Activated CD4-positive, alpha-beta memory T cell treated with anti-CD3 and anti-CD28 coated beads, Interleukin-2, amount 10 ng/mL, durations not matched to agents 7 days and 5 days (primary cell): ENCODE measurements at regions not wholly inside any gene's neighbourhood (a gene's known extent, or its start where the extent isn't known, plus 50 kb on each side); places are given as distances from the start of the nearest gene placed in this dataset.
A peak's percentile ranks its signal among the peaks of the same experiment; 100 is the strongest.
"Not testable (repeated sequence)": the region's sequence is repeated elsewhere in the genome, so short reads cannot be mapped to it uniquely, and the experiment has no call there.

ENCODE experiments used
- CTCF ChIA-PET: fragments of 350-600 bp; sonication (Branson Sonifier 250); formaldehyde crosslinking; loops from one replicate; lab custom pipeline; 2021; ENCODE audit warnings: antibody characterized with exemption, inconsistent platforms; lab: Charles Lee
- POLR2A ChIA-PET: fragments of 350-600 bp; sonication (Branson Sonifier 250); formaldehyde crosslinking; loops from one replicate; lab custom pipeline; 2021; ENCODE audit warnings: antibody characterized with exemption; lab: Charles Lee
- DNase-seq: peaks from one replicate; pipeline ENCODE4 v3.0.0-alpha.2; 2020
- H3K27ac Mint-ChIP-seq: one replicate; pipeline ENCODE4 v1.8.0; 2021; ENCODE audit warnings: mild to moderate bottlenecking, mixed read lengths
- H3K27me3 Mint-ChIP-seq: one replicate; pipeline ENCODE4 v1.8.0; 2021; ENCODE audit warnings: mixed read lengths
- H3K36me3 Mint-ChIP-seq: one replicate; pipeline ENCODE4 v1.8.0; 2021; ENCODE audit warnings: low read depth, mixed read lengths
- H3K4me1 Mint-ChIP-seq: one replicate; pipeline ENCODE4 v1.8.0; 2021; ENCODE audit warnings: mixed read lengths
- H3K4me3 Mint-ChIP-seq: one replicate; pipeline ENCODE4 v1.8.0; 2021; ENCODE audit warnings: mild to moderate bottlenecking, mixed read lengths
- H3K9me3 Mint-ChIP-seq: one replicate; pipeline ENCODE4 v1.8.0; 2021; ENCODE audit warnings: mixed read lengths

DNA sequence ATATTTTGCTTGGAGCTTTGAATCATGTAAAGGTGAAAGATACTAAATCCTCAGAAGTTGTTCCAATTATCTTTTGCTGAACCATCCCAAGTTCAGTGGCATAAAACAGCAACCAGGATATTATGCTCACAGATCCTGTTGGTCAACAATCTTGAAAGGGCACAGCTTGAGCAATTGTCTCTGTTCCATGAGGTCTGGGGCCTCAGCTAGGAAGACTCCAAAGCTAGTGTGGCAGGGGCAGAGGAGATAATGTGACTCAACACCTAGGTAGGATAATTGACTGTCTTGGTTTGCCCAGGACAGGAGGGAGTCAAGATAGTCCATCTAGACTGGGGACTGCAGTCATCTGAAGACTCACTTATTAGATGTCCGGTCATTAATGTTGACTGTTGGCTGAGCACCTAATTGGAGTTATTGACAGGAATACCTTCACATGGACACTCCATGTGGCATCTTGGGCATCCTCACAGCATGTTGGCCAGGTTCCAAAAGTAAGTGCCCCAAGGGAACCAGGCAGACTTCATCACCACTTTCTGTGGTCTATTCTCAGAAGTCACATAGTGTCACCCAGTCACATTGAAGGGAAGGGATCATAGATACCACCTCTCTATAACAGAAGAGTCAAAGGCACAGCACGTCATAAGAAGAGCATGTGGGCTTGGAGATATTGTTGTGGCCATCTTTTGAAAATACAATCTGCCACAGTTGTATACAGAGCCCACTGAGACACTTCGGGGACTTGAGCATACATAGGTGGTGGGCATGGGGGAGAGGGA is 88.4 kb upstream of the GPBP1 start:
- Mint-ChIP-seq H3K27me3 (peaks cover 14% of the 10 kb centered on the region), H3K36me3 (no peaks in the 10 kb centered on the region), H3K27ac (no peak overlapping the region), H3K9me3 (no peaks in the 10 kb centered on the region), H3K4me1 (no peaks in the 10 kb centered on the region), H3K4me3 (no peak overlapping the region)
- CTCF ChIA-PET: no interaction called here
- no peak for DNase-seq
- POLR2A ChIA-PET: no interaction called here

DNA sequence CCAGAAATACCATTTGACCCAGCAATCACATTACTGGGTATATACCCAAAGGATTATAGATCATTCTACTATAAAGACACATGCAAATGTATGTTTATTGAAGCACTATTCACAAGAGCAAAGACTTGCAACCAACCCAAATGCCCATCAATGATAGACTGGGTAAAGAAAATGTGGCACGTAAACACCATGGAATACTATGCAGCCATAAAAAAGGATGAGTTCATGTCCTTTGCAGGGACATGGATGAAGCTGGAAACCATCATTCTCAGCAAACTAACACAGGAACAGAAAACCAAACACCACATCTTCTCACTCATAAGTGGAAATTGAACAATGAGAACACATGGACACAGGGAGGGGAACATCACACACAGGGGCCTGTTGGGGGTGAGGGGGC is 85.9 kb upstream of the GPBP1 start:
- H3K27me3 Mint-ChIP-seq, H3K36me3 Mint-ChIP-seq, H3K27ac Mint-ChIP-seq, H3K4me1 Mint-ChIP-seq, CTCF ChIA-PET, H3K9me3 Mint-ChIP-seq, POLR2A ChIA-PET, H3K4me3 Mint-ChIP-seq, DNase-seq: not testable (repeated sequence)

DNA sequence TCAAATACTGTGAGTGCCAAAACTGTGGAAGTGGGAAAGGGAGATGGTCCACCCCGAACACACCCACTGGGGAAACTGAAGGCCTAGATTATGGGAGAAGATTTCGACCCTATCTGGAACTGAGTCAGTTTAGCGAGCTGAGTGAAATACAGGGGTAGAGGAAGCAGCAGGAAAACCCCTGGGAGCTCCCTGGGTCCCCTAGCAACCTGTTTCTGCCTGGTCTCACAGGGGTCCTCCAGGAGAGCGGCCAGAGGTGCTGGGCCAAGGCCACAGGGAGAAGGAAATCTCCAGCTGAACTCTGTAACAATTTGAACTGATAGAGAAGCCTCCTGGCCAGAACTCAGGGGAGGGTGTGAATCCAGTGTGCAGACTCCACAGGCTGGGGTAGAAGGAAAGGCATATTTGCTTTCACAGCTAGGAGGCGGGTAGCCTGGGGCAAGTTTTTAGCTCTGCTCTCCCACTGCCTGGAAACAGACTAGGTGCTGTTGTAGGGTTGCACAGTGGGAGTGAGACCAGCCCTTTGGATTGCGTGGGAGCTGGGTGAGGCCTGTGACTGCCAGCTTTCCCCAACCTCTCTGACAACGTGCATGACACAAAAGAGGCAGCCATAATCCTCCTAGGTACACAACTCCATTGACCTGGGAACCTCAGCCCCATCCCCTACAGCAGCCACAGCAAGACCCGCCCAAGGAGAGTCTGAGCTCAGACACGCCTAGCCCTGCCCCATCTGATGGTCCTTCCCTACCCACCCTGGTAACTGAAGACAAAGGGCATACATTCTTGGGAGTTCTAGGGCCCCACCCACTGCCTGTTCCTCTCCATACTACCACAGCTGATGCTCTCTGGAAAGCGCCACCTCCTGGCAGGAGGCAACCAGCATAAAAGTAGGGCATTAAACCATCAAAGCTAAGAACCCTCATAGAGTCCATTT is 78.8 kb upstream of the GPBP1 start:
- CTCF ChIA-PET: interaction anchor here (0.6 to 1.2 kb wide), 3 partner anchors 65 to 125 kb away, joined by 3 read pairs; no protein-coding TSS in a partner anchor
- H3K4me1 Mint-ChIP-seq: no peaks in the 10 kb centered on the region
- peaks cover 6% of the 10 kb centered on the region for H3K36me3 Mint-ChIP-seq
- no peak overlapping the region for H3K27ac Mint-ChIP-seq
- H3K9me3 Mint-ChIP-seq: peaks cover 20% of the 10 kb centered on the region
- POLR2A ChIA-PET: no interaction called here
- no peak overlapping the region for H3K4me3 Mint-ChIP-seq
- DNase-seq: no peak
- H3K27me3 Mint-ChIP-seq: peaks cover 5% of the 10 kb centered on the region

DNA sequence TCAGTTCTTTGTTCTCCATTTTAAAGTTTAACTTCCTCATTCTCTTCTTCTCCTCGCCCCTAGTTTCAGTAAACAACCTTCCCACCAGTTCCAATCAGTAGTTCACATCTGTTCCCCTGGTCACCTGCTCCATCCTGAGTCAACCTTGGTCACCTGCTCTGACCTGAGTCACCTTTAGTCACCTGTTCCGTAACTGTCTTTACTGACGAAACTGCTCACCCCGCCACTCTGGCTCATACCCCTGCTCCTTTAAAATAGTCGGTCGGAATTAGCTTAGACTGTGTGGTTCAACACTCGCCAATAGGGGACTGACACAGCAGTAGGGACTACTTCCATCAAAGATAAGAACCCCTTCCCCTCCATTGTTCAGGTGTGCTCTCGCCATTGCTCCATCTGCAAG is 76.3 kb upstream of the GPBP1 start:
- Mint-ChIP-seq H3K4me3 (no peak overlapping the region), H3K36me3 (peaks cover 6% of the 10 kb centered on the region), H3K9me3 (peaks cover 20% of the 10 kb centered on the region), H3K27ac (no peak overlapping the region), H3K4me1 (no peaks in the 10 kb centered on the region), H3K27me3 (peaks cover 5% of the 10 kb centered on the region)
- DNase-seq: no peak
- ChIA-PET POLR2A (no interaction called here), CTCF (no interaction called here)

DNA sequence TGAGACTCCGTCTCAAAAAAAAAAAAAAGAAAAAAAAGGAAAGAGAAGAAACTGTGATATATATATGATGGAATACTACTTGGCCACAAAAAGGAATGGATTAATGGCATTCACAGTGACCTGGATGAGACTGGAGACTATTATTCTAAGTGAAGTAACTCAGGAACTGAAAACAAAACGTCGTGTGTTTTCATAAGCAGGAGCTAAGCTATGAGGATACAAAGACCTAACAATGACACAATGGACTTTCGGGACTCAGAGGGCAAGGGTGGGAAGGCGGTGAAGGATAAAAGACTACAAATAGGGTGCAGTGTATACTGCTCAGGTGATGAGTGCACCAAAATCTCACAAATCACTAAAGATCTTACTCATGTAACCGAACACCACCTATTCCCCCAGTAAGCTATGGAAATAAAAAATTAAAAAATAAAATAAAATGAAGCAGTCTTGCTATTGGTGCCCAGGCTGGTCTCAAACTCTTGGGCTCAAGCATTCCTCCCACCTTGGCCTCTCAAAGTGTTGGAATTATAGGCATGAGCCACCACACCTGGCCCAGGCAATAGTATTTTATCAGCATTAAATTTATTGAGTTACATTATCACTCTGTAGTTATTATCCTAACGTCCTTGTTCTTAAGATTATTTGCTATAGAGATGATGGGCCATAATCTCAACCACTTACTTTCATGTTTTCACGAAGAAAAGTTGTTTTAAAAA is 71.5 kb upstream of the GPBP1 start:
- DNase-seq: no peak
- CTCF ChIA-PET: no interaction called here
- POLR2A ChIA-PET: no interaction called here

DNA sequence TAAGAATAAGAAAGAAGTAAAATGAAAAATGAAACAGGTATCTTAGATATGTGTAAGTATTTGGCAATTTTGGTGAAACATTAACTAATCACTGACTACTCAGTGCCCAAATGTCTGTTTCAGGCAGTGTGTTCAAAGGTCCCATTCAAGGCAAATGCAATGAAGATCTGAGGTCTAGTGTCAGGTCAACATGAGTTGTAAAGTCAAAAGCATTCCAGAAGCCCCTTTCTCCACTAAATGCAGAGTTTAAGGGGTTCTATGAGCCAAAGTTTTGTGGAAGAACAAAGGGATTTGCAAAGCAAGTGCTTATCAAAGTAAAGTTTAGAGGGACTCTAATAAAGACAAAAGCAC is 71.0 kb upstream of the GPBP1 start:
- Mint-ChIP-seq H3K4me3 (no peak overlapping the region), H3K4me1 (no peaks in the 10 kb centered on the region), H3K9me3 (peaks cover 7% of the 10 kb centered on the region), H3K36me3 (peaks cover 2% of the 10 kb centered on the region), H3K27ac (no peak overlapping the region), H3K27me3 (peaks cover 5% of the 10 kb centered on the region)
- ChIA-PET POLR2A (no interaction called here), CTCF (no interaction called here)
- DNase-seq: no peak

More for the DNA sequence above, 71.5 kb upstream of the GPBP1 start:
- no peaks in the 10 kb centered on the region for H3K4me1 Mint-ChIP-seq
- peaks cover 12% of the 10 kb centered on the region for H3K9me3 Mint-ChIP-seq
- peaks cover 8% of the 10 kb centered on the region for H3K27me3 Mint-ChIP-seq
- H3K4me3 Mint-ChIP-seq: no peak overlapping the region
- no peak overlapping the region for H3K27ac Mint-ChIP-seq
- H3K36me3 Mint-ChIP-seq: peaks cover 5% of the 10 kb centered on the region

DNA sequence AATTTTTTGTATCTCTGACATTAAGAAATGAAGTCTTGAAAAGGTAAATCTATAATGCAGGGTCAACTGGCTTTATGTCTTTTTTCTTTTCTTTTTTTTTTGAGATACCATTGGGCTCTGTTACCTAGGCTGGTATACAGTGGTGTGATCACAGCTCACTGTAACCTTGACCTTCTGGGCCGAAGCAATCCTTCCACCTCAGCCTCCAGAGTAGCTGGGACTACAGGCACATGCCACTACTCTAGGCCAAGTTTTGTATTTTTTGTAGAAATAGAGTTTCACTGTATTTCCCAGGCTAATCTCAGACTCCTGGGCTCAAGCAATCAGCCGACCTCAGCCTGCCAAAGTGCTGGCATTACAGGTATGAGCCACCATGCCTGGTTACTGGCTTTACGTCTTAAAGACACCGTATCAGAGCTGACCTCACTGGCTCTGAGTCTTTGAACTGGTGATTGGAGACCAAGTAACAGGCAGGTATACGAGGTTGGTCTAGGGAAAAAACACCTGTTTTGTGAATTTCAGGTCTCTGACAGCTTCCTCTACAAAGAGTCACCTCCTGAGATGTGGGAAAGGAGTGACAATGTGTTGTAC is 70.4 kb upstream of the GPBP1 start:
- Mint-ChIP-seq H3K36me3 (peaks cover 2% of the 10 kb centered on the region), H3K27ac (no peak overlapping the region), H3K27me3 (peaks cover 5% of the 10 kb centered on the region), H3K4me1 (no peaks in the 10 kb centered on the region), H3K4me3 (no peak overlapping the region), H3K9me3 (peaks cover 3% of the 10 kb centered on the region)
- POLR2A ChIA-PET: no interaction called here
- DNase-seq: no peak
- CTCF ChIA-PET: no interaction called here

DNA sequence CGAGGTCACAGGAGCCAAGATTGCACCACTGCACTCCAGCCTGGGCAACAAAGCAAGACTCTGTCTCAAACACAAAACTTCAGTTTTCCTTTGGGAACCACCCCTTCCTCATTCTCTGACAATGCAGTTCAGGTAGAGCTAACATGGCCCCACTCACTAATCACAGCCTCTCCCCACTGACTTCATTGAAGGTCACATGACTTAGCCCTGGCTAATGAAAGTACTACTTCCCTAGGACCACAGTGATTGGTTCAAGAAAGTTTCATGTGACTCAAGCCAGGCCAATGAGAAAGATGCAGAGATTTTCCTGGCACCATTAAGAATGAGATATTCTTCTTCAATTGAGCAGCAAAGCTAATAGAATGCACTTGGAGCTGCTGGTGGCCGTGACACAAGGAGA is 67.2 kb upstream of the GPBP1 start:
- CTCF ChIA-PET: interaction anchor here (1.4 kb wide), 1 partner anchor 32 kb away, joined by 3 read pairs; no protein-coding TSS in a partner anchor

DNA sequence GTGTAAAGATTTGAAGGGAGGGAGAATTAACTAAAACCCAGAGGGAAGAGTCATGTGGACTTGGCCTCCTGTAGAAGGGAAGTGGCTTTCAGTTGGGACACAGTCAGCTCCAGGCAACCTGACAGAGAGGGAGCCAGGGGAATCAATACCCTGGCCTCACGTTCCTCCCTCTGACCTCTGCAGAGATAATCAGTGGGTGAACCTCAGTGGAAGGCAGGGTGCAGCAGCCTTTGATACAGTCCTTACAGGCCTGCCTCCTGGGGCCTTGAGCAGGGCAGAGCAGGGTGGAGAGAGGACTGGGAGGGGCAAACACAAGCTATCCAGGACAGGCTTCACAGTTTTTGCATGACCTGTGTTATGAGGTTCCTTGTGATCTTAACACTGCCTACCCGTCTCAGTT is 61.9 kb upstream of the GPBP1 start:
- peaks cover 8% of the 10 kb centered on the region for H3K4me1 Mint-ChIP-seq
- ChIA-PET CTCF (interaction anchor here (0.8 kb wide), 1 partner anchor 26 kb away, joined by 3 read pairs; no protein-coding TSS in a partner anchor), POLR2A (interaction anchor here (0.5 to 0.9 kb wide), 2 partner anchors 29 to 31 kb away, joined by 3 read pairs; no protein-coding TSS in a partner anchor)
- H3K36me3 Mint-ChIP-seq: no peaks in the 10 kb centered on the region
- H3K9me3 Mint-ChIP-seq: no peaks in the 10 kb centered on the region
- no peak overlapping the region for H3K4me3 Mint-ChIP-seq
- DNase-seq: no peak
- no peak overlapping the region for H3K27ac Mint-ChIP-seq
- H3K27me3 Mint-ChIP-seq: no peaks in the 10 kb centered on the region

More for the DNA sequence above, 67.2 kb upstream of the GPBP1 start:
- H3K36me3 Mint-ChIP-seq: no peaks in the 10 kb centered on the region
- H3K4me1 Mint-ChIP-seq: no peaks in the 10 kb centered on the region
- H3K27ac Mint-ChIP-seq: no peak overlapping the region
- H3K27me3 Mint-ChIP-seq: peaks cover 5% of the 10 kb centered on the region
- no peaks in the 10 kb centered on the region for H3K9me3 Mint-ChIP-seq
- POLR2A ChIA-PET: no interaction called here
- no peak for DNase-seq
- no peak overlapping the region for H3K4me3 Mint-ChIP-seq

DNA sequence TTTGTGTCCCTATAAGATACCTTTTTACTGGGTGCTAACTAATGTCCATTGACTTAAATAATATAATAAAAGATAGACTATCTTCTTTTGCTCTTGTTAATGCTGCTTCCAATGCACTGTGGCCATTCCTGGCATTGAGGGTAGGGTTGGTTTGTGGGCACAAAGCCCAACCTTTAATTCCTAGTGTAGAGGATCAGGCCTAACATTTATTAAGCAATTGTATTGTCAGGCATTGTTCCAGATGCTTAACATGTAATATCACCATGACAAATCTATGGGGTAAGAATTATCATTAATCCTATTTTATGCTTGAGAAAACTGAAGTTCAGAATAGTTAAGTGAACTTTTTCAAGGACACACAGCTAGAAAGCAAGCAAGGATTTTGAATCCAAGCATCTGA is 60.4 kb upstream of the GPBP1 start:
- POLR2A ChIA-PET: no interaction called here

DNA sequence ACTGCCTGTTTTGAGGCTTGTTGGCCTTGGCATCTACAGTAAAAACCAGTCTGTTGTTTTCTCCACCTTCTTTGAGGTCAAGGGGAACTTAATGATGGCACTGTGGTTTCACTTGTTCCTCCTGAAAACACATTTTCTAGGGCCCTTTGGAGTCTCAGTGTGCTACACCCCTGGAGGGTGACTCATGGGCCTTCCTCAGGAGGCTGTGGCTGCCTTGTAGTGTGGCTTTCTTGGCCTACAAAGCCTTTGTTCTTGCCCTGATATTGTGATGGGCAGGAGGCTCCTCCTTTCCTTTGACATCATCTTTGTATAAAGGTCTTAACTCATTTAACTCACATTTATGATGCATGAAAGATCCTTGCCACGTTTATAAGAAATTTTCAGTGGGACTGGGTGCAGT is 56.3 kb upstream of the GPBP1 start:
- H3K9me3 Mint-ChIP-seq: no peaks in the 10 kb centered on the region
- no peaks in the 10 kb centered on the region for H3K27me3 Mint-ChIP-seq
- CTCF ChIA-PET: no interaction called here
- peak overlapping the region; percentile 78 for H3K27ac Mint-ChIP-seq
- H3K36me3 Mint-ChIP-seq: no peaks in the 10 kb centered on the region
- H3K4me3 Mint-ChIP-seq: no peak overlapping the region
- H3K4me1 Mint-ChIP-seq: peaks cover 22% of the 10 kb centered on the region
- POLR2A ChIA-PET: no interaction called here
- DNase-seq: peak; percentile 80

More for the DNA sequence above, 60.4 kb upstream of the GPBP1 start:
- no peaks in the 10 kb centered on the region for H3K27me3 Mint-ChIP-seq
- no peak for DNase-seq
- peaks cover 22% of the 10 kb centered on the region for H3K4me1 Mint-ChIP-seq
- no peaks in the 10 kb centered on the region for H3K36me3 Mint-ChIP-seq
- CTCF ChIA-PET: no interaction called here
- no peaks in the 10 kb centered on the region for H3K9me3 Mint-ChIP-seq
- H3K27ac Mint-ChIP-seq: no peak overlapping the region
- no peak overlapping the region for H3K4me3 Mint-ChIP-seq

DNA sequence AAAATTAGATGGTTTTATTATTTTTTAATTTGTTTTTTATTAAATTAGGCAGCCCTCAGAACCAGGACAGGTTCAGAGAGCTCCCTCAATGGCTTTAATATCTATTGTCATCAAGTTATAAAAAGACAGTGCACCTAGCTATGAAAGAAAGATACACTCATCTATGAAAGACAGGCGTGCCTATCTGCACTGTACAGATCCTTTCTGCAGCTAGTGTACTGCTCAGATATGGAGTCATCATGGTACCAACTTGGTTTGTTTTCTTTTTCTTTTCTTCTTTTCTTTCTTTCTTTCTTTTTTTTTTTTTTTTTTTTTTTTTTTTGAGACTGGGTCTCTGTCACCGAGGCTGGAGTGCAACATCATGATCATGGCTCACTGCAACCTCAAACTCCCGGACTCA is 54.8 kb upstream of the GPBP1 start:
- Mint-ChIP-seq H3K4me3 (no peak overlapping the region), H3K27ac (no peak overlapping the region), H3K36me3 (no peaks in the 10 kb centered on the region), H3K4me1 (peaks cover 22% of the 10 kb centered on the region), H3K9me3 (no peaks in the 10 kb centered on the region), H3K27me3 (no peaks in the 10 kb centered on the region)
- ChIA-PET POLR2A (interaction anchor here (1.0 kb wide), 1 partner anchor 12 kb away, joined by 3 read pairs; no protein-coding TSS in a partner anchor), CTCF (interaction anchor here (0.7 kb wide), 1 partner anchor 976 kb away, joined by 3 read pairs; no protein-coding TSS in a partner anchor)
- no peak for DNase-seq
